Stimulated activated naive CD4-positive, alpha-beta T cell (primary cell): ENCODE measurements at regions not wholly inside any gene's neighbourhood (a gene's known extent, or its start where the extent isn't known, plus 50 kb on each side); places are given as distances from the start of the nearest gene placed in this dataset.
"Not testable (repeated sequence)": the region's sequence is repeated elsewhere in the genome, so short reads cannot be mapped to it uniquely, and the experiment has no call there.

ENCODE experiments used
- DNase-seq, 6 experiments: peaks; one replicate each; lab custom pipeline; 2025; lab: John Stamatoyannopoulos, UW

DNA sequence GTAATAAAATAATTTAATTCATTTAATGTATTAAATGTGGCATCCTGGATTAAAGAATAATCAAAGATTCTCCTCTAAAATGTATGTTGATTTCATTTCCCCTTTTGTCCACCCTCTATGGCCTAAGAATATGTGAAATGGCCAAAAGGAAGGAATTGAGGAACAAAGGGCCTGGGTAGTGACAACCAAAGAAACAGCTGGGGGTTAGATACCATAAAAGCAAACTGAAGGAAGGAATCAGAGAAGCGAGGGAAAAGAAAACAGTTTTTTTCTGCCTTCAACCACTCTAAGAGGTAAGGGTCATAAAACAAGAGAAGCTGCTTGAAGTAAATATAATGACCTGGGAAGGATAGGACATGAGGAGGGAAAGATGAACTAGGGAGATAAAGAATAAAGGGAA is 139.3 kb downstream of the FAM76B start:
- no peak for DNase-seq

DNA sequence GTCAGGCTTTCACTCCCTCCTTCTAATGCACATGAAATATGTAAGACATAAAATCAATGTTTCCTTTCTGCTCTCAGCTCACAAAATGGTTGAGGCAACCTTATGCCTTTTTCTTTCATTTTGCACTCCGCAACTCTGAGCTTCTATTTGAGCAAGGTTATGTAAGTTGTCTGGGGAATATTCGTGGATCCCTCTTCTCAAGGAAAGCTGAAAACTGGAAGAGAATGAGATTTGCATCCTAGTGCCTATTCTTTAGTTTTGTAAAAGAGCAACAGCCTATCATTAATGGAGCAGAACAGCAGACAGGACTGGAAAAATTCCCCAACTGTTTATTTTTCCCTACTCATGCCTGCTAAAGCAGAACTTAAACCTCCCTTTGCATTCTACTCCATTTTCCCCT is 141.7 kb downstream of the FAM76B start:
- no peak for DNase-seq

DNA sequence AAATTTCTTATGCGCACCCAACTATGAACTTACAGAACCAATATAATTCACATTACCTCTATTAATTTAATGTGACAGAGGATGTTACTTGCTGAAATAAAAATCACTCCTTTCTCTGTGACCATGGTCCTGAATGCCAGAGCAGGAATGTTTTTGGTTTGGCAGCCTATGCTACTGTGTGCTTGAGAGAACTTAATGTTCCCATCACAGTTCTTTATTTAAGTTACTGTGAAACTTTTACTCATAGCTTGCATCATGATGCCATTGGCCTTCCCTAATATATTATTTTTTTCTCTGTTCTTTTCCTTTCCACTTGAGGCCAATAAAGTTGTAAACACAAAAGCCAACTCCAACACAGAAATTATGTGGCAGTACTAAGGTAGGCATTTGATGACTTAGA is 142.2 kb downstream of the FAM76B start:
- no peak for DNase-seq

DNA sequence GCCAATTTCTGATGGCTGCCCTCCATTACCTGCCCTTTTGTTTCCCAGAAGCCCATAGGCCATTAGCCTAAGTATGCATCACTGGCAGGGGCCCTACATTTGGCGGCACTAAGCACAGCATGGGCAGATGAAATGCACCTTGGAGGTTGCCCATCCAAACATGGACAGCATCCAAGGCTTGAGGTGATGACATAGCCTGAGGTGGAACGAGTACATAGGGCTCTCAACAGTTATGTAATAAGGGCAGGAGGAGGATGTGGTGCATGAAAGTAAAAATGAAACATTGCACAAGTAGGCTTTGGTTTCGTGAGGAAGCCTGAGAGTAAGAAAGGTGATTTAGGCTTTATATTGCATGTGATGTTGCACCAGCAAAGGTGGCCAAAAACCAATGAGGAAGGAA is 148.1 kb downstream of the FAM76B start:
- peak in 3 of 6 experiments; percentile 48 to 65 (median 59) for DNase-seq

DNA sequence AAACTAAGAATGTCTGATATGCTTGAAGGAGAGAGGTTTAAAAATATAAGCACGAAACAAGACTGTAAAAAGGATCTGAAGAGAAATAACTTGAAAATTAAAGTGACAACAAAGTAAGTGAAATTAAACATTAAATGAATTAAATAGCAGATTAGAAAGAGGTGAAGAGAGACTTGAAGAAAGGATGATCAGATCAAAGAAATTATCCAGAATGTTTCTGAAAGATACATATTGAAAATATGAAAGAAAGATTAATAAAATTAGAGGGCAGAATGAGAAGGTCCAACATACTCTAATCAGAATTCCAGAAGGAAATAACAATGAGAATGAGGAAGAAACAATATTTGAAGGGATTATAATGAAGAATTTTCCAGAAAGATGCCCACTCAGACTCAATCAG is 151.1 kb downstream of the FAM76B start:
- DNase-seq: no peak

DNA sequence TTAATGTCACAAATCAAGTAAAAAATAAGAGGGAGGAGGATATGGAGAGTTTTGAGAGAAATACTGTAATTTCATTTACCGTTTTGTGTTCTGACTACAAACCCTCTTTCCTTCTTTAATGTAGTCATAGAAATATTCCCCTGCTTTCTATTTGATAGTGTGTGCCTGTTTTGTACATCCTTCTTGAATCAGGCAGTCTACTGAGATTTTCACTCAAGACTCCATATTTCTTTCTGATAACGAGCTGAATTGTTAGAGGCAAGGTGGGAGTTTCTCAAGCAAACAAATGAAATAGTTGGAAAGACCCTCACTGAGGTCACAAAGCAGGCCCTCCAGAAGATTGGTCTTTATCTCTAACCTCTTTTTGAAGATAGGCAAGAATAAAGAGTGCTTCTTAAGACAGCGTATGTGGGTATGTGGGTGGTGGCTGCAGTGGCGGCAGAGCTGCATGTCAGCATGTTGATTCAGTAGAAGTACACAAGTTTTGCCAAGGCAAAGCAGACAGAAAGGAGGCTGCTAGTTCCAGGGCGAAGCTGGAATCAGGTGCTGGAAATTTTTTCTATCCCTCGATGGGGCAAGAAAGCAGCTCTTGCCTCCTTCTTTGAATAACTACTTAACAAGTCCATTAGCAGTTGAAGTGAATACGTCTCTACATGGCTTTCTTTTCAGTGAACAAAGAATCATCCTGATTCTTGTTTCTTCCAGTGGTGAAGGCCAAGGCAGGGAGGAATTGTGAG is 164.2 kb downstream of the FAM76B start:
- DNase-seq: peak in 1 of 6 experiments; percentile 2

DNA sequence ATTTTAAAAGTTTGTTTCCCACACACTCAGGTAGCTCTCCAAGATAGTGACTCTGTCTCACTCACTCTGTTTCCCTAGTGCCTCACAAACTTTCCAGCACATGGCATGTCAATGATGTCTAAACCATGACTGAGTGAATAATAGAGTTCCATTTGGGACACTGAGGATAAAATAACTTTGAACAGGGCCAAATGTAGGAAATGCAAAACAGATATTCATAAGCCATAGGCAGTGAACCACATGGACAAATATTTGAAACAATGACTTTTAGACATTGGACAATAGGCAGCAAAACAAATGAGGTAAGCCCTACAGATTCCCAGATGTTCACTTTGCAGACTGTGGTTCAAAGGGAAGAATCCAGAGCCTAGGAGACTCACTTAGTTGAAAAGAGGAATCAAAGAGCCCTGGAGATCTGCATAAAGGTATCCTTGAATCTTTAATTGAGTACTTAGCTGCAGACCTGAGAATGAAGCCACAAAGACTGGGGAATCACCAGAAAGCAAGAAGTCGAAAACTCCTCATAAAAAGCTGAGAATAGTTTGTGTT is 173.3 kb downstream of the FAM76B start:
- DNase-seq: no peak

DNA sequence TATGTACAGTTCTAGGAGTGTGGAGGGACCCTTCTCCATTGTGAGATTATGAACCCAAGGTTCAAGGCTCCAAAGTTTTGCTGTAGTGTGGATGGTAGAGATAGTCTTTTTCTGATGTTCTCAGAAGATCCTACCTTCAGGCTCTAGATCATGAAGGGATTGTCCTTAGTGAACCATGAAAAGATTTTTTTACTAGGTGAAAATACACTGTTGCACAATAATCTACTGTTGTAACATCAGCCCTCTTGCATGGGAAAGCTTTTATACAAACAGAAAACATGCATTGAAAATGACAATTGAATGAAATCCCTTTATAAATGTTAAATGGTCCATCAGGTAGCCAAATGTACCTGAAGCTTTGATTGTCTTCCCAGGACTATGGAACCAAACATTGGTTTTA is 177.8 kb downstream of the FAM76B start:
- no peak for DNase-seq

DNA sequence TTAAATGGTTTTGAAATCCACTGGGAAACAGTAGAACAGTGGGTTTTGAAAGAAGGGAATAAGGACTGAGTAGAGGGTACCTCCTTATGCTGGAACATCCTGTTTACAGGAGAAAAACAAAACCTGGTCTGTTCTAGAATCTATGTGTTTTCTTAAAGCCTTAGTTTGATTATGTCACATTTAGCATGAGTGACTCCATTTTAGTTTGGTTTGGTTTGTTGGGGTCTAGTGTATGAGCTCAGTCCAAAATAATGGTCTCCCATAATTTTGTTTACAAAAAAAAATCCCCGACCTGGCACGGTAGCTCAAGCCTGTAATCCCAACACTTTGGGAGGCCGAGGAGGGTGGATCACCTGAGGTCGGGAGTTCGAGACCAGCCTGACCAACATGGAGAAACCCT is 179.4 kb downstream of the FAM76B start:
- DNase-seq: not testable (repeated sequence)

DNA sequence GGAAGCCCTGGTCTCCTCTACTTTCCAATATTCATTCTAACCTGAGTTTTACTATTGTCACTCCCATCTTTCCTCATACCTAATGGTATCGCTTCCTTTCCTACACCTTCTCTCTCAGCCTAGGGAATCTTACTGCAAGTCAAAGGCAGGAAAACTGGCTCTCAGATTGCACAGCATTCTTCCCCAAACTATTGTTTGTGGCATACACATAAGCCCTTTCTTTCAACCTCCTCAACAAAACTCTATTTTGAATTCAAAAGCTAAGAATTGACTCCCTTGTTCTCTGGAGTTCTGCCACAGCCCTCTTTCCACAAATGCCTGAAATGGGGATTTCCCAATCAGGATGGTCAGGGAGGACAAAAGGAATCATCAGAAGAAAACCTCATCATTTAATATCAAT is 181.5 kb downstream of the FAM76B start:
- no peak for DNase-seq

DNA sequence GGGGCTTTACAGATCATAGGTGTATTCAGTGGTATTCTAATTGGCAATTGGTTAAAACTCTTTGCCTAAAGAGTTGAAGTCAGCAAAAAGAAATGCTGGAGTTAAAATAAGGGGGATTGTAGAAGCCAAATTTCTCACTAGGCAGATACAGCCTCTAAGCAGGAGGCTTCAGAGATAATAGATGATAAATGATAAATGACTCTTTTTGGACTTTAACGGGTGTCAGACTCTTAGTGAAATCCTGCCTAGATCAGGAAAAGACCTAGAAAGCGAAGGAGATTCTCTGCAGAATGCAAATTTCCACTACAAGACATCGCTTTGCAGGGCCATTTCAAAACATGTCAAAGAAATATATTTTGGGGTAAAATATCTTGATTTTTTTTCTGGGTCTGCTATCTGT is 182.8 kb downstream of the FAM76B start:
- DNase-seq: no peak

DNA sequence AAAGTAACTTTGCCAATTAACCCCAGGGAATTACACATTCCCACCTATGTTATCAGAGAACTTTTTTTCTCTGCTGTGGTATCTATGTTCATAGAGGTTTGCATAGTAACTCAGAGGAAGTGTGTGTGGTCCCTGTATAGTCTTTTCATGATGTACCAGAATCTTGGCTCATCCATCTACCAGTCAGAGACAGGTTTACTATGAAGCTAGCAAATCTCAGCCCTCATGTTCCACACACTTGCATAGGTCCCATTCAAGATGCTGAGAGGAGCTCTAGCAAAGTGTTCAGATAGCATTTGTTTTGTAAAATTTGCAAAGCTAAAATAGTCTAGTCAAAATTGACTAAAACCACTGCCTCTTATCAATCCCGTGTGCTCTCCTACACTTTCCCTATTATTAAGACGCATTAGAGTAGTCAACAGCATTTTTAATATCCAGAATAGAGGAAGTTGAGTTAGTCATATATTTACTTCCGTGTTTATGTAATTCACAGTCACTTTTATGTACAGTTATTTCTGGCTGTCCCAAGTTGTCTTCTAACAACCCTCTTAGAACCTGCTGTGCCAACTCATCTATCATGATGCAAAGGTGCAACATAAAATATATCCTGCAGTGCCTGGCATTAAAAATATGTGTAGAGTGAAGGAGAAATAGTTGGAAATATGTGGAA is 184.2 kb downstream of the FAM76B start:
- no peak for DNase-seq

DNA sequence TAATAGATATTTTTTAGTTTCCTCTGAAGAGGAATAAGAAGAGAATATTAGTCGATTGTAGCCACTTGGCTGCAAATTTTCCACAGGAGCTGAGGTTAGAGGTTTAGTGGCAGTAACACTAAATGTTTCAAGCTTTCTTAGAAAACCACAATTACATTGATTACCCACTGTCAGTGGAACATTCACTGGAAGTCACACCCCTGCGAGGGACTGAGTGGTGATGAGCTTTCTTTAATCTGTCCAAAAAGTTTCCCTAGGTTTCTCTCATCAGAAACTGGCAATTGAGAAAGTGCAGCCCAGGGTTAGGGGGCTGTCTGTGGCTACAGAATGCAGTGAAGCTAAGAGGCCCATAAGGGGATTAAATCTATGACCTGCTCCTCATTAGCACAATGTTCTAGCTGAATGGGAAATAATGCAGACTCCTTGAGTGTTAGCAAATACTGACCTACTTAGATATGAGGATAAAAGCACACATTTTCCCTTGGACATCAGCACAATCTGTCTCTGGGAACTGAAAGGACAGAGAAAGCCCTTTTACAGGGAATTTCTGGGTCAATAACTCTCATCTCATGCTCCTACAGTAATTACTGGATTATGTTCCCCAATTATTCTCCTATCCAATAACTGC is 189.5 kb downstream of the FAM76B start:
- DNase-seq: peak in 1 of 6 experiments; percentile 5

DNA sequence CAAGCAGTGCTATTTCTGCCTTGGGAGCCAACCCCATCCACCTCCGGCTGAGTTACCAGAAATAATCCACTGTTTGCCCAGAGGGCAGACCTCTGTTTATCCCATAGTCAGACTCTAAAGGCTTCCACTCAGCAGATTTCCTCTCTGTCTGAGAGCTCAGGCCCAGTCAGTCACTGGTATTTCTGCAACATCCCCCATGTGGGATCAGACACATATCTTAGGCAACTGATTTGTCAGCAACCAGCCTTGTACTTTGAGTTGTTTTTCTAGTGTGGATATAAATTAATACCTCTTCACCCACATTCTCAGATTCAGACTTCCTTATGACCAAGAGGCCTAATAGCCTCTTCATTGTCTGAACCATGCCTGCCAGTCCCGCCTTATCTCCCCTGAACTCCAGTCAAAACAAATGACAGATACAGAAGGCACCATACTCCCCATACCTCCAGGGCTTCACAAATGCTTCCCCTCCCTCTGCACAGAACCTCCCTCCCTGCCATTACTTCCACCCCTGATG is 193.6 kb downstream of the FAM76B start:
- DNase-seq: no peak

DNA sequence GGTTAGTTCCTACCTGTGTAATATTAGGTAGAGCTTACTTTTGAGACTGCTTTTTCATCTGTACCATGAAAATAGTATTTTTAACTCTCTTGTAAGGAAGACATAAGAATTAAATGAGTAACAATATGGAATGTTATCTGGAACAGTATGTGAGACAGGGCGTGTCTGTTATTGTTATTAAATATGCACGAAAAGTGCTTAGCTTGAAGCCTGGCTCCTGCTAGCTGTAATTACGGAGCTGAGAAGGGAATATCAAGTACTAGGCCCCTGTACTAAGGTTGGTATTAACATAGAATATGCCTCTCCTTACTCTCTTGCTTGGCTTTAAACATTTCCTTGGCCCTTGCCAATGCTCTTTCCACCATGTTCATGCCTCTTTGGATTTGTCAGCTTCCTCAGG is 194.0 kb downstream of the FAM76B start:
- no peak for DNase-seq

DNA sequence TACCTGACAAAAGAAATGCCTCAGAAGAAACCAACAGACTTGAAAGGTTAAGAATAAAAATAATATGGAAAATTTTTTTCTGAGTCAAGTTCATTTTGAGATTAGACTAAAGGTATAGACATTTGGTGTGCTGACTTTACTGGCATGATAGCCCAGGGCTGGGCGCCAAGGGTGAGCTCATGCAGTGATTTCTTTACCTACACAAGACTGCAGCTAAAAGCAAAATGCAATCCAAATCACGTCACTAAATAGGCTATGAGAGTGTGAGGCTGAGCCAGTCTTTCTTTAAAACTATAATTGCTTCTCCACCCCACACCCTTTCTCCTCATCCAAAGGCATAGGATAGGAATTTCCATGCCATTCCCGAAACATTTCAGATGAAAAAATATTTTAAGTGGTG is 196.5 kb downstream of the FAM76B start:
- no peak for DNase-seq

DNA sequence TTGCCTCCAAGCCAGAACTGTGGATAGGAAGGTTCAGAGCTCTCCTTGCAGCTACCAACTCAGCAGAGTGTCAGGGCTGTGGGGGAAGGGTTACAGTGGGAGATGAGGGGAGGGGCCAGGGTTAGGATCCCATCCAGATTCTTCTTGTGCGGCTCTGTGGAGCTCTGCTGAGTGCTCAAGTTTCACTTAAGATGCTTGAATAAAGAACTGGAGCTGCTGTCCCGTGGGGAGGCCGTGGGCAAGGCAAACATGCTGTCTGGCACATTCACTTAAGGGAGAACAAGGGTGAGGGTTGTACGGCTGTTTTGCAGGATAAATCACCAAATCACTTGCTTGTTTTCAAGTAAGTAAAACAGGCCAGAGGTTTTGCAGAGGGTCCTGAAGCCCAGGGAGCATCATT is 197.1 kb downstream of the FAM76B start:
- no peak for DNase-seq

DNA sequence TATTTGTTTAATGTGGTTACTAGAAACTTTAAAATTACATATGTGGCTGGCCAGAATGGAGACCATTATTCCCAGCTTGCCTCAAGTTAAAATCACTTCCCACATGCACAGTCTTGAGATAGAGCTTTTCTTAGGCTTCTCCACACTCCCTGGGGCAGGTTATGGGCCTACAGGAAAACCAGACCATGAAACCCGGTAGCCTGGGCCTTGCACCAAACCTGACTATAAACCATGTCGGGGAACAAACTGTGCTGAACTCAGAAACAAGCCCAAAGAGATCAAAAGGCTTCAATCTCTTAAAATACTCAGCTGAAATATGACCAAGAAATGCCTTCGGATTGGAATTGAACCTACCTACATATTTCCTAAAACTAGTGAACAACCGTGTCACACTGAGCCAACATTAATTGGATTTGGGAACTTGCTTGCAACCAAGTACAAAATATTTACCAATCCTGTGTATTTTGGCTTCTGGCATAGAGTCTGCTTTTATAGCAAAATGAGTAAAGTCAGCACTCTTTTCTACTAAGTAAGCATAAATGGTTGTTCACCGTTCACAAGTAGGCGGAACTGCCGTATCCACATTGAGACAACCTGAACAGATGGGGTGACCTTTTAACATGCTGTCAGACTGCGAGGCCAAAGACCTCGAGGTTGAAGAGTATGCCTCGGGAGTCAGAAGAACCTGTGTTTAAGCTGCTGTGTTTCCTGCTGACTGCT is 199.5 kb downstream of the FAM76B start:
- no peak for DNase-seq

DNA sequence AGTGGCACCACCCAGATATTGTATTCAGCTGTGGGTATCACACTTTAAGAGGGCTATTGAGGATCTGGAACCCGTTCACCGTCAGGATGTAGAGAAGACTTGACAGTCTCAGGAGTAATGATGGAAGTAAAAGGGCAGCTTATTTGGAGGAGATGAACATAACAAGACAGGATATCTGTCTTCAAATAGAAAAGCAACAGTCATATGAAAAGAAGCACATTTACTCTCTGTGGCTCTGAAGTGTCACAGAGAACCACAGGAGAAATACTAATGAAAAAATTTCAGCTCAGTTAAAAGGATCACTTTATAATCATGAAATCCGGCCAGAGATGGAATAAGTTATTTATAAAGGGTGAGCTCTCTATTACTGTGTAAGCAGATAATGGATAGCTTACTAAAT is 200.8 kb downstream of the FAM76B start:
- no peak for DNase-seq

DNA sequence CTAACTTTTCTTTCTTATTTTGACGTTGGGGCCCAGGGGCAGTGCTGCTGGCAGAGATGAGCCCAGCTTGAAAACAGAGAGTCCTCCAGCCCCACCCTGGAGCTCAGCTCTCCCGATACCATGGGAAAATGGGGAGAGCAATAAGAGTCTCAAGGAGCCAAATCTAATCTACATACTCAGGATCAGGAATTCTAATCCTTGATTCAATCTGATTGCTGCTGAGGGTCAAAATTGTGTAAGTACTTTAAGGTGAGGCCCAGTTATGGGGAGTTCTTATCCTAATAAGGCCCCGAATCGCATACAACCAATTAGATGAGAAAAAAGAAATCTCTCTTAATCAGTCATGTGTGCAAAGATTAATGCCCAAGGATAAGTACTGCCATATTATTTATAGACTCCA is 202.9 kb downstream of the FAM76B start:
- DNase-seq: no peak

DNA sequence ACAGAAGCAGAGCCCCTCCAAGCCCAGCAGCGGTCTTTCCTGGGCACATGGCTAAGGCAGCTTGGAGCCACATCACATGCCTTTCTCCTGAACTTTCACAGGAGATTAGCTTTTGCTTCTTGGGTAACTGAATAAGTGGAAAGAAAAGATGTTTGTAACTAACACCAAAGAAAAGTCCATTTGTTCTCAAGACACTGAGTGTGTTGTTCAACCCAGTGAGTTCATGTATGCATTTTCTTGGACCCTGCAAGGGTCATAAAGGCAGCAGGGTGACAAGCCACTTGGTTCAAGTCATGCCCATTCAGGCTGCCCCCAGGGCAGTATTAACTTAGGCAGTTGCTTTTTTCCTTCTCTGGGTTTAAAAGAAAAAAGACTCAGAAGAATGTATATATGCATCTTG is 203.4 kb downstream of the FAM76B start:
- DNase-seq: no peak

DNA sequence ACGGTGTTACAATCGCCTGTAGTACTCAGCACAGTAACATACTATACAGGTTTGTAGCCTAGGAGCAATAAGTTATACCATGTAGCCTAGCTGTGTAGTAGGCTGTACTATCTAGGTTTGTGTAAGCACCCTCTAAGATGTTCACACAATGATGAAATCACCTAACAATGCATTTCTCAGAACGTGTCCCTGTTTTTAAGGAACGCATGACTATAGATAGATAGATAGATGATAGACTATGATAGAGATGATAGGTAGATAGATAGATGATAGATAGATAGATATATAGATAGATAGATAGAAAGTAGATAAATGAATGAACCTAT is 203.9 kb downstream of the FAM76B start:
- no peak for DNase-seq
